Upper lobe of left lung (tissue), 4 donors: ENCODE measurements at regions not wholly inside any gene's neighbourhood (a gene's known extent, or its start where the extent isn't known, plus 50 kb on each side); places are given as distances from the start of the nearest gene placed in this dataset.

ENCODE experiments used
- POLR2A ChIP-seq, 4 donors: fragments of 450-650 bp; IDR thresholded peaks; one replicate each; pipeline ENCODE4 v1.5.1; 2016 to 2017; ENCODE audit warnings: antibody characterized with exemption in 4 of 4, mild to moderate bottlenecking in 2 of 4
- TF ChIP-seq, protein P1 (sequence below), 6 experiments: fragments of 450-650 bp in 4 of 6; fragments of 200-600 bp in 2 of 6; sonication (generic) in 2 of 6; IDR thresholded peaks; one replicate each; pipeline ENCODE4 v1.5.1; 2016 to 2019; ENCODE audit warnings: antibody characterized with exemption in 6 of 6

DNA sequence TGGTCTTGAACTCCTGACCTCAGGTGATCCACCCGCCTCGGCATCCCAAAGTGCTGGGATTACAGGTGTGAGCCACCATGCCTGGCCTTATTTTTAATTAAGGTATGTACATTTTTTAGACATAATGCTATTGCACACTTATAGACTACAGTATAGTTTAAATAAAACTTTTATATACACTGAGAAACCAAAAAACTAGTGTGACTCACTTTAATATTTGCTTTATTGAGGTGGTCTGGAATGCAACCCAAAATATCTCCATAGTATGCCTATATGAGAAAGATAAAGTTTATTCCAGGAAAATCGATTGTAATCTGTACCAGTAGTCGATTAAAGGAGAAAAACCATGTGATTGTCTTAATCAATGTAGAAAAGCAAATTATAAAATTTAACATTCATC is 85.5 kb upstream of the ERRFI1 start:
- TF ChIP-seq, protein P1, sequence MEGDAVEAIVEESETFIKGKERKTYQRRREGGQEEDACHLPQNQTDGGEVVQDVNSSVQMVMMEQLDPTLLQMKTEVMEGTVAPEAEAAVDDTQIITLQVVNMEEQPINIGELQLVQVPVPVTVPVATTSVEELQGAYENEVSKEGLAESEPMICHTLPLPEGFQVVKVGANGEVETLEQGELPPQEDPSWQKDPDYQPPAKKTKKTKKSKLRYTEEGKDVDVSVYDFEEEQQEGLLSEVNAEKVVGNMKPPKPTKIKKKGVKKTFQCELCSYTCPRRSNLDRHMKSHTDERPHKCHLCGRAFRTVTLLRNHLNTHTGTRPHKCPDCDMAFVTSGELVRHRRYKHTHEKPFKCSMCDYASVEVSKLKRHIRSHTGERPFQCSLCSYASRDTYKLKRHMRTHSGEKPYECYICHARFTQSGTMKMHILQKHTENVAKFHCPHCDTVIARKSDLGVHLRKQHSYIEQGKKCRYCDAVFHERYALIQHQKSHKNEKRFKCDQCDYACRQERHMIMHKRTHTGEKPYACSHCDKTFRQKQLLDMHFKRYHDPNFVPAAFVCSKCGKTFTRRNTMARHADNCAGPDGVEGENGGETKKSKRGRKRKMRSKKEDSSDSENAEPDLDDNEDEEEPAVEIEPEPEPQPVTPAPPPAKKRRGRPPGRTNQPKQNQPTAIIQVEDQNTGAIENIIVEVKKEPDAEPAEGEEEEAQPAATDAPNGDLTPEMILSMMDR (IDR thresholded peaks at IDR 0.05), result no peak
- TF ChIP-seq POLR2A (IDR thresholded peaks at IDR 0.05), result no peak
